ENCODE measurements at regions not wholly inside any gene's neighbourhood (a gene's known extent, or its start where the extent isn't known, plus 50 kb on each side); places are given as distances from the start of the nearest gene placed in this dataset.

GRCh38 chr16:50942143-50942542 lies 200.3 kb downstream of the CYLD start:
- no peak for DNase-seq
- no peaks in the 10 kb centered on the region; the same call in 1 of the 2 replicates for H3K27me3 Mint-ChIP-seq (ENCODE audit: insufficient read depth)
- no peak for TF ChIP-seq CTCF (IDR thresholded peaks at IDR 0.05)
- H3K4me1 Mint-ChIP-seq (ENCODE audit: low read depth): no peaks in the 10 kb centered on the region
- H3K27ac Mint-ChIP-seq: no peak overlapping the region
- H3K36me3 Mint-ChIP-seq (ENCODE audit: low read depth): no peaks in the 10 kb centered on the region
- no peak overlapping the region for H3K4me3 Mint-ChIP-seq
- peaks cover 11% of the 10 kb centered on the region; the same call in 1 of the 2 replicates for H3K9me3 Mint-ChIP-seq

GRCh38 chr16:50941681-50942080 lies 199.8 kb downstream of the CYLD start:
- Mint-ChIP-seq H3K9me3 (peaks cover 11% of the 10 kb centered on the region; the same call in 1 of the 2 replicates), H3K4me3 (no peak overlapping the region), H3K4me1 (ENCODE audit: low read depth) (no peaks in the 10 kb centered on the region), H3K27ac (no peak overlapping the region), H3K27me3 (ENCODE audit: insufficient read depth) (no peaks in the 10 kb centered on the region; the same call in 1 of the 2 replicates), H3K36me3 (ENCODE audit: low read depth) (no peaks in the 10 kb centered on the region)
- no peak for TF ChIP-seq CTCF (IDR thresholded peaks at IDR 0.05)
- DNase-seq: no peak

- peaks cover 4% of the 10 kb centered on the region; the same call in 1 of the 2 replicates for H3K36me3 Mint-ChIP-seq (ENCODE audit: low read depth)
- H3K4me1 Mint-ChIP-seq (ENCODE audit: low read depth): no peaks in the 10 kb centered on the region
- no peak for TF ChIP-seq CTCF (IDR thresholded peaks at IDR 0.05)
- no peak overlapping the region for H3K4me3 Mint-ChIP-seq
- no peak for DNase-seq
- H3K27ac Mint-ChIP-seq: no peak overlapping the region
- peaks cover 13% of the 10 kb centered on the region for H3K9me3 Mint-ChIP-seq
- H3K27me3 Mint-ChIP-seq (ENCODE audit: insufficient read depth): no peaks in the 10 kb centered on the region; the same call in none of the 2 replicates
Measured at GRCh38 chr16:50940275-50940854, 198.5 kb downstream of the CYLD start.

- Mint-ChIP-seq H3K4me3 (no peak overlapping the region), H3K36me3 (ENCODE audit: low read depth) (peaks cover 4% of the 10 kb centered on the region; the same call in 1 of the 2 replicates), H3K27me3 (ENCODE audit: insufficient read depth) (no peaks in the 10 kb centered on the region; the same call in none of the 2 replicates), H3K27ac (no peak overlapping the region), H3K9me3 (peaks cover 19% of the 10 kb centered on the region), H3K4me1 (ENCODE audit: low read depth) (no peaks in the 10 kb centered on the region)
- no peak for TF ChIP-seq CTCF (IDR thresholded peaks at IDR 0.05)
- DNase-seq: no peak
Measured at GRCh38 chr16:50939356-50939755, 197.5 kb downstream of the CYLD start.

GRCh38 chr16:50938932-50939331 lies 197.0 kb downstream of the CYLD start:
- peaks cover 19% of the 10 kb centered on the region for H3K9me3 Mint-ChIP-seq
- no peaks in the 10 kb centered on the region; the same call in none of the 2 replicates for H3K27me3 Mint-ChIP-seq (ENCODE audit: insufficient read depth)
- H3K4me1 Mint-ChIP-seq (ENCODE audit: low read depth): no peaks in the 10 kb centered on the region
- TF ChIP-seq CTCF (IDR thresholded peaks at IDR 0.05): no peak
- no peak overlapping the region for H3K4me3 Mint-ChIP-seq
- H3K36me3 Mint-ChIP-seq (ENCODE audit: low read depth): peaks cover 4% of the 10 kb centered on the region; the same call in 1 of the 2 replicates
- H3K27ac Mint-ChIP-seq: no peak overlapping the region
- no peak for DNase-seq

Measured in HFFc6 (cell line).